GM19023 (cell line): ENCODE measurements at regions not wholly inside any gene's neighbourhood (a gene's known extent, or its start where the extent isn't known, plus 50 kb on each side); places are given as distances from the start of the nearest gene placed in this dataset.

Experiments used
- ATAC-seq: cut with Tn5 transposase; IDR thresholded peaks from one replicate; pipeline ENCODE4 v1.9.1; 2021; ENCODE audit warnings: mild to moderate bottlenecking, moderate library complexity; ENCODE audit not compliant: unreplicated experiment

DNA sequence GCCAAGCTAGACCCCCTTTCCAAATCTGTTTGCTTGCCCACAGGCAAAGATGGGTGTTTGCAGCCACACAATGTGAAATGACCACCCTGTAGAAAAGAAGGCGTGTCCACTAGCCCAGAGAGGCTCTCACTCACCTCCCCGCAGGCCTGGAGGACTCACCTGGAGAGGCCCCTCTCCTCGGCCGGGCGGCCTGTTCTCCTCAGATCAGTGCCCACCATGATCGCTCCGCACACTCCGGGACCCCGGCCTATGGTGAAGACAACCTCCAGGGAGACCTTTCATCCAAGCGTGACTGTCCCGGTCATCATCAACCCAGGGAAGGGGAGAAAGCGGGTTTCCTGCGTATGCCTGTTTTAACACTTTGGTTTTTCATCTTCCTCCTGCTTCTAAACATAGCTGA, 328.7 kb upstream of the SALL3 start:
- ATAC-seq: no peak

DNA sequence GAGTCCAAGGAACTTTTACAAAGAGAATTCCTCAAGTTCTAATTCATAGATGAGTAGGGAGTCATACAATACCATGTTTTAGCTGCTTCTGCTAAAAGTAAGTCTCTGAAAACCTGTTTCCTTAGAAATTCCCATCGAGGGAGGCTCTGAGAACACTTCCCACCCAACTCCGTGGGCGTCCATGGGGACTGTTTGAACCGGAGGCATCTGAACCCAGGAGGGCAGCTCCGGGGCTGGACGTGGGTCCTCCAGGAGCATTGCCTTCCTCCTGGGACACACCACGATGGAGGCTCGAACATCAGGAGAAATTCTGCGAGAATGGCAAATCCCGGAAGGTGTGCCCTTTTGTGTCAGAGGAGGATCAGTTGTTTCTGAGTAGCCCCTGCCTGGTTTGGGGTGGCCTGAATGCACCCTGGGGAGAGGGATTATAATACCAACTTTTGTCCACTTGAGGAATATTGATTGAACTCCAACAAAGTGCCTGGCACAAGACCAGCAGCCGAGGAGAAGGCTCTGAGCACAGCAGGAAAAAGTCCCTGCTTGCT, 327.5 kb upstream of the SALL3 start:
- no peak for ATAC-seq

GRCh38 chr18:78655921-78656320, 323.7 kb upstream of the SALL3 start:
- no peak for ATAC-seq

DNA sequence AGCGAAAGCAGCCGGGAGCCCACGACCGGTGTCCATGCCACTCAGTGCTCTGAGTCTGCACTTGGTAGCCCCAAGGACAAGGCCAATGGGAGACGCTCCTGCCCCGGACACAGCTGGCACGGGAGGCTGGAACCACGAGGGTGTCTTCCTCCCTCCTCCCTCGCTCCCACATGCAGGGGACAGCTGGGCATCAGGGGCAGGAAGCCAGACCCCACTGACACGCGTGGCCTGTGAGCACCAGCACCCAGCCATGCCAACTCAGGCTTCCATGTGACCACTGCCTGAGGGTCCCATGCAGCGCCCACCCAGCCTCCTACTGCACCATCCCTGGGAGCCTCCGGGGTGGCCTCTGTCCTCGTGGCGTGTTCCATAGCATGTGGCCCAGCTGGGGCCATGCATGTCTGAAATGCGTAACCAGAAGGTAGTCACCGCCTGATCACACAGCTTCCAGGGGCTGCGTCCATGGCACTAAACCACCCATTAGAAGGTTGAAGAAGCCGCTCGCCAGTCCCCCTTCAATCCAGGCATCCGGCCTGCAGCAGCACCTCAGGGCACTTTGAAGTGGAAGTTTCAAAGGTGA, 323.2 kb upstream of the SALL3 start:
- no peak for ATAC-seq

GRCh38 chr18:78658531-78658930, 321.1 kb upstream of the SALL3 start:
- ATAC-seq: no peak

GRCh38 chr18:78659057-78659456, 320.6 kb upstream of the SALL3 start:
- ATAC-seq: no peak

DNA sequence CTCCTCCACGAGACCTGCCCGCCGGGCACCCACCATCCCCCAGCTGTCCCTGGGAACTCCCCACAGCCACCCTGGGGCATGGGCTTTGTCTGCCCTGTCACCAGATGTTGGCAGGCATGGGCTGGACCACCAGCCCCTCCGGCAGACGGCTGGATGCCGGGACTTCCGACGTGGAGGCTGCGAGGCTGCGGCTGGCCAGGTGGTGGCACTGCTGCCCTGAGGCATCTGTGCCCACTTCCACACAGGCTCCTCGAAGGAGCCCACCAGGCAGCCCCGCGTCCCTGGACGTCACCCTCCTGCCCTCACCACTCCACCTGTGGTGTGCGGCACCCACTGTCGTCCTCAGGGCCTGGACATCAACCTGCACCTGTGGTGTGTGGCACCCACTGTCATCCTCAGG, 319.9 kb upstream of the SALL3 start:
- ATAC-seq: no peak

DNA sequence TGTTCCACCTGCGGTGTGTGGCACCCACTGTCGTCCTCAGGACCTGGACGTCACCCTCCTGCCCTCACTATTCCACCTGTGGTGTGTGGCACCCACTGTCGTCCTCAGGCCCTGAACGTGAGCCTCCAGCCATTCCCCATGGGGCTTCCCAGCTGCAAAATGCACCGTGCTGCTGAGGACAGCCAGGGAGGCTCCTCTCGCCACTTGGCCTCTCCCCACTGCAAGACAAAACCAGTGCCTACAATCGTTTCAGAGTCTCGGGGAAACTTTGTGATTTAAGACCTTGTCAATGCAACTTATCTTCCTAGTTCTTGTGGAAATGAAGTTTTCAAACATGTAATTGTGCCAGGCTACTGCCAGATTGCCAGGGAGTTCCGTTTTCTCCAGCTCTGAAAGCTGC, 319.3 kb upstream of the SALL3 start:
- ATAC-seq: no peak

- ATAC-seq: no peak
Observed at GRCh38 chr18:78661316-78661715, 318.3 kb upstream of the SALL3 start.

GRCh38 chr18:78662879-78663278, 316.7 kb upstream of the SALL3 start:
- ATAC-seq: no peak

GRCh38 chr18:78664048-78664447, 315.6 kb upstream of the SALL3 start:
- no peak for ATAC-seq

GRCh38 chr18:78664848-78665247, 314.8 kb upstream of the SALL3 start:
- no peak for ATAC-seq

- ATAC-seq: no peak
Observed at GRCh38 chr18:78665644-78666043, 314.0 kb upstream of the SALL3 start.

DNA sequence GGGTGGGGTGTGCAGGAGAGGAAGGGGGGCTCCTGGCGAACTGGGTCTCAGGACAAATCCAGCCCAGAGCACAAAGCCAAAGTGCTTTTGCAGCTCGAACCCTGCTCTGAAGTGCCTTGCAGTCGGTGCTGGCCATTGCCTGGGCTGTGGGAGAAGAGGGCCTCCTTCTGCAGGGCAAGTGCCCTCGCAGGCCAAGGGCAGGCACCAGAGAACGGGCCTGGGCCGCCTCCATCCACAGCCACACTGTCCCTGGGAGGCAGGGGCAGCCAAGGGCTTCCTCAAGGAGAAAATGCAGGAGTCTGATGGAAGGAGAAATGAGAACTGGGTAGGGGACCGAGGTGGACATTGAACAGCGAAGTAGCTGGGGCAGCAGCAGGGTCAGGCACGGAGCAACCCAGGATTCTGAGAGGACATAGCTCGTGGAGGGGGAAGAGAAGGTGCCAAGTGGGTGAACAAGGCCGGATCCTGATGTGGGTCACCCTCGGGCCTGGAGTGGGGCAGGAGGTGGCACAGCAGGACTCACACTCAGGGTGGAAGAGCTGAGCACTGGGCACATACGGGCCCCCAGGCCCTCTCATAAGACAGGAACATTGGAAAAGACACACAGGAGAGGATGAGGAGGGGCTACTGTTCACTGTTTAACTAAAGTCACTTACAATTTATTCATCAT, 312.8 kb upstream of the SALL3 start:
- ATAC-seq: no peak

DNA sequence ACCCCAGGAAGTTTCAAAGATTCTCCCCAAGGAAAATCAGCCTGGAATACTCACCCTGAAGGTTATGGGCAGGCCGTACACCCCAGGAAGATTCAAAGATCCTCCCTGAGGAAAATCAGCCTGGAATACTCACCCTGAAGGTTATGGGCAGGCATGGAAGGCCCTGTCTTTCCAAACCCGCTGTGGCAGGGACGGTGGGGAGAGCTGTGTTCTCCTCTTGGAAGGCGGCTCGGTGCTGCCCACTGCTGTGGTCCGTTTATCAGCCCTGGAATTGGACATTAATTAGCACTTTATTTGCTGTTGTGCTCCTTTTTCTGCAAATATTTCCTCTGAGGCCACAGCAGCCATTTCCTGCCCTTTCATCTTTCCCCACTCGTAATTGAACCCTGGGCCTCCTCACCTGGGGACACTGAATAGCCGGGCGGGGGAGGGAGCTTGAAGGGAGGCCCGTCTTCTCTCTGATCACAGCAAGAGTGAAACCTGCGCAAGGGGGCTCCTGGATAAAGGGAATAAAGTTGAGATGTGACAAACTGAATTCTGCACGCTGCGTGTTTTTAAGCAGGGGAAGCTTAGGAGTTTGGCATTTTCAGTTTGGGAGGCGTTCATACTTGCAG, 308.7 kb upstream of the SALL3 start:
- ATAC-seq: no peak

GRCh38 chr18:78671551-78671950, 308.1 kb upstream of the SALL3 start:
- ATAC-seq: no peak

- ATAC-seq: no peak
Observed at GRCh38 chr18:78672862-78673446, 306.7 kb upstream of the SALL3 start.

DNA sequence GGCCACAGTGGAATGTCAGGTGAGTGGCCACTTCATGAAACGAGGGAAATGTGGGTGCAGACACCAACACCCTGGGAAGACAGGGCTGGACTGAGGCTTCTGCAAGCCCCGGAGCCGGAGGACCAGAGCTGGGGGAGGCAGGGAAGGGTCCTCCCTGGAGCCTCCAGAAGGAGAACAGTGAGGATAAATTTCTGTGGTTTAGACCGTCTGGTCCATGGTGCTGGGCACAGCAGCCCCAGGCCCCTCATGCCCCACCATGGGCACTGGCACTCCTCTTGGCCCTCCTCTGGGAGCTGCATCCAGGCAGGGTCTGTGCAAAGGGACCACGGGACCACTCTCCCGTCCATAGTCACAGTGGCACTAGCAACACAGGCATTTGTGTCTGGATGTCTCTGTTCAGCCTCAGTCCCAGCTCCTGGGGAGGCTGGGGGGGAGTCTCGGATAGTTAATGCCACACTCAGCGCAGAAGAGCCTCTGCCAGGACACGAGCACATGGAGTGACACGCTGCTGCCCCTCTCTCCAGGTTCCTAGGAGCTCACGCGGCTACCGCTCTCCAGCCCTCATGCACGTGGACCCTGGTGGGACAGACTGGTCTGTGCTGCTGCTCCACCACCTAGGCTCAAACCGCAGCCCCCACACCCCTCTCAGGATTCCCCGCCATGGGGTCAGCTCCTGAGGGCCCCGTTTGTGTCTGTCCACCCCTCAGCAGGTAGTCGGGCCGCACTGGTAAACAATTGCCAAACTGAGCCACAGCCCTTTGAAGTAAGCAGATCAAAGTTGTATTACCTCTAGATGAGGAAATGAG, 305.9 kb upstream of the SALL3 start:
- no peak for ATAC-seq

- ATAC-seq: no peak
Observed at GRCh38 chr18:78675231-78675630, 304.4 kb upstream of the SALL3 start.

DNA sequence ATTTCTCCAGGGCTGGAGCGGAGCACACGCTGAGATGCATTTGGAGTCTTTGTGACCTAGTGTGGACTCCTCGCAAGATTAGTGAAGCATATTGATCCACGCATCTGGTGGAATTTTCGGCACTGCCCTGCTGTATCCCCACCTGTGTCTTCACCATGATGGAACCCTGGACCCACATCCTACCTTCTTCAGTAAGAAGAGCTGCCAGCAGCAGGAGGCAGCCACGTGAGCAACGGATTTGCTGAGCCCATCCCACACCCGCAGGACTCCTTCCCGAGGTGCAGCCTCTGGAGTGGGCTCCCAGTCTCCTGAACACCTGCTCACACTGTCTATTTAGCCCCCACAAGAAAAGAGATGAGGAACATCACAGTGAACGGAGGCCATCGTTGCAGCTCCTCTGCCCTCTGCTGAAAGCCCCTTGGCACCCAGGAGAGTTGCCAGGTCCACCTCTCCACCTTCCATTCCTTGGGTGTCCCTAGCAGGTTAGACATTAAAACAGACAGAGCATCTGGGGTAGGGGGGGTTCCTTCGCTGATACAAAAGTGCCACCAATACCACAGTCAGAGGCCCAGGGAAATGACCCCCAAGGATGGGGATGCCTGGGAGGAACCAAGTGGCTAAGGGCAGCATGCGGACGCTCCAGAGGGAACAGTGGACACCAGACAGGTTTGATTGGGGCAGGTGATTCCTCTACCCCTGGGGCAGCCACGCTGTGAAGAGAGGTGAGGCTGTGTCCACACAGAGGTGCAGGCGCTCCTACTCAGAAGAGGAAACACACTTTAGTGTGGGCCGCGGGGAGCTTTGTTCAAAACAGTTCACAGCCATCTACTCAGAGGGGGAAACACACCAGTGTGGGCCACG, 302.8 kb upstream of the SALL3 start:
- no peak for ATAC-seq
